NCI-H1930 (cell line): ENCODE measurements at regions not wholly inside any gene's neighbourhood (a gene's known extent, or its start where the extent isn't known, plus 50 kb on each side); places are given as distances from the start of the nearest gene placed in this dataset.
"Not testable (repeated sequence)": the region's sequence is repeated elsewhere in the genome, so short reads cannot be mapped to it uniquely, and the experiment has no call there.

Experiments
- DNase-seq, 2 experiments: peaks; one replicate each; lab custom pipeline; 2025; lab: John Stamatoyannopoulos, UW

DNA sequence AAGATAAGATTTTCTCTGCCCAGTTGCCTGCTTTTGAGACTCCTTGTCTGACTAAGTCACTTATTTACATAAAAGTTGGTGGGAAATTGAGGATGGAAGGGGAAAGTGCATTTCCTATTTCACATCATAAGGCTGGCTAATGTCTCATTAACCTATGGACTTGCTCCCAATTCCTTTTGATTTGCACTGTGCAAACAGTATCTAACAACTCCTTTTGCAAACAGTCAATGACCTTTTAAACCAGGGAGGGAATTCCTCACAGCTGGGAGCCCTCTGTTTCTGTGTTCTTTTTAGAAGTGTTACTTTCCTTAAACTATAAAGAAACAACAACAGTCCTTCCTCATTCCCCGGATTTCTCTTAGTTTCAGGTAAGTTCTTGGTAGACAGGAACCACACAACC lies 272.8 kb downstream of the RND3 start:
- DNase-seq: no peak

DNA sequence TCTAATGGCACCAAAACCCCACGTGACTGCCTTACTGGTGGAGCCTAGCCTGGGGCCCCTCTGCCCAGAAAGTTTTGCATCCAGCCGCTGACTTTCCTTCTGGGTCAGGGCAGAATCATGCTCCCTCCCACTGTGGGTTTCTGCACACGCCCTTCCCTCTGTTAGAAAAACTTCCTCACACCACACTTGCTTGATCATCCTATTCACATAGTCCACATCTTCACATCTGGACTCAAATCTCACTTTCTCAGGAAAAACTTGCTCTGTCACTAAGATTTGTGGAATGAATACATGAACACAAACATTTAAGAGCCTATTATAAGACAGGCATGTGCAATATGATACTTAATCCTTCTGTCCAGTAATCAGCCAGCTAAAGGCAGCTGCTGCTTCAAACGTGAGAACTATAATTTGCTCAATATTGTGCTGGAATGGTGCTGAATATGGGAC lies 274.7 kb downstream of the RND3 start:
- no peak for DNase-seq

DNA sequence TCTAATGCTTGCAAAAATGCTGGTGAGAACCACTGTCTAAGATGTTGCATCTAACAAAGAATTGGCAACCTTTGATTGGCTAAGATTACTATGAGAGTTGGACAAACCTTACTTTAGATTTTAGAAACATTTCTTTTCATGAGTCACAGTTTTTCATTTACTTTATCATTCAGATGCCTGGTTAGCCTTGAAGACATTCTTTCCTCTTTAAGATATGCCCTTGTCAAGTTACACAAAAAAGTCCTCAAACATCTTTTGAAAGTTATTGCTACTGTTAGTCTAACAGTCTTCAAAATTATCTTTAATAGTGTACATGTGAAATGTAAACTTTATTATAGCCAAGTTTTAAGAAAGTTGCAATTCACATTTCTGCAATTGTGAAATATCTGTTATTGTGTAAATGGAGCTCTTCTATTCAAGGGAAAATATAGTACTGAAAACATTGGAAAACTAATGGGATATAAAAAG lies 276.3 kb downstream of the RND3 start:
- DNase-seq: no peak

DNA sequence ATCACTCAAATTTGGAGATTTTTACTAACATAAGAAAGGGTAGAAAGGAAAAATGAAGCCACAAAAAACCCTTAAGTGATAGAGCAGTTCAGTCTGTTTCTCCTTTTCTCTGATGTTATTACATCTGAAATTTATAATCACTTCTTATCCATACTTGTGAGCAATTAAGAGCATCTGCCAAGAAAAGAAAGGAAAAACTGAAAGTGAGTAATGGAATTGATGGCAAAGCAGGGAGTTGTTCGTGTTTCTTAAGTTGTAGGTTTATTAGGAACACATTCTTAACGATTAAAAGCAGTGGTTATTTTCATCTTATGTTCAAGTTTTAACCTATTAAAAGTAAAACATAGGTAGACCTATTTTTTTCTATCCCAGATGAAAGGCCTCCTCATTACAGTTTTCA lies 277.7 kb downstream of the RND3 start:
- DNase-seq: no peak

DNA sequence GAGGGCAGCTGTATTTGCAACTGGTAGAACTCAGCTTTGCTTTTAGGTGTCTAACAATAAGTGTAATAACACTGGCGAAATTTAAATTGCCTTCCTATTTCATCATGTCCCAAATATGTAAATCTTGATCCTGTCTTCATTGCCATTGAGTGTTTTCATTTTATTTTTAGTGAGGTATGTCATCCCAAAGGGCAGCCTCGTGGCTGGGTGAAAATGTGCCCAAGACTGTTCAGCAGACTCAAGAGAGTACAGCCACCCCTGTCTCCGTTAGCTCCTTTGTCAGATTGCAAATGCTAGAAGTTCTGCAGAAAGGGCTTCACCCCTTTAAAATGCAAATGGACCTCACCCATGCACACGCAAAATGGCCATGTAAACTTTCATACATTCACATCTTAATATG lies 278.8 kb downstream of the RND3 start:
- no peak for DNase-seq

DNA sequence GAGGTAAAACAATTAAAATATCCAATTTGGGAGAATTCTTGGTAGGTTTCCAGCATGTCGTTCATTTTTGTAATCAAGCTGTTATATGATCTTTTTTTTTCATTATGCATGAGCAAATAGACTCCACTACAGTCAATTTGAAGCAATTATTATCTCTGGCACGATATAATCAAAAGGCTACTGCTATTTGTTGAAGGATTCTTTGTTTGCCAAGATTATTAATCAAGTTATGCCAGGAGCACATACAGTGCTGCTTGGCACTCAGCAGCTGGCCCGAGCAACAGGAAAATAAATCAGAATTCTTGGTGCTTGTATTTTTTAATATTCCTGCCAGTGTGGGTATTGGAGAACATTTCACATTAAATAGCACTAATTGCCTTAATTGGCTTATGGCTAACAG lies 279.5 kb downstream of the RND3 start:
- peak in 1 of 2 experiments; percentile 29 for DNase-seq

DNA sequence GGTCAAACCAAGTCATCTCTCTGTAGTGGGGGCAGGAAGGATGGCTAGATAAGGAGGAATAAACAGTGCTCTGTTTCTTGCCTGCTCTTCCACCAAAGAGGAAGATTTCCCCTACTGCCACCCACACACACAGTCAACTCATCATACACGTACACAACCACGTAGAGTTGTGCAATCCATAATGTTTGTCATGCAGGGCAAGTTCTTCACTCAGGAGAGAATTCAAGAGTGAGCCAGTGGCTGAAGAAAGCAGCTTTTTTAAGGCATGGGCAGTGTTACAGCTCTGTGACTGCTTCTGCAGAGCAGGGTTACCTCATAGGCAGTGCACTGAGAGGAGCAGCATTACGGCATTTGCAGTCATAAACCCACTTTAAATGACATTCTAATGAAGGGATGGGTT lies 283.0 kb downstream of the RND3 start:
- DNase-seq: no peak

DNA sequence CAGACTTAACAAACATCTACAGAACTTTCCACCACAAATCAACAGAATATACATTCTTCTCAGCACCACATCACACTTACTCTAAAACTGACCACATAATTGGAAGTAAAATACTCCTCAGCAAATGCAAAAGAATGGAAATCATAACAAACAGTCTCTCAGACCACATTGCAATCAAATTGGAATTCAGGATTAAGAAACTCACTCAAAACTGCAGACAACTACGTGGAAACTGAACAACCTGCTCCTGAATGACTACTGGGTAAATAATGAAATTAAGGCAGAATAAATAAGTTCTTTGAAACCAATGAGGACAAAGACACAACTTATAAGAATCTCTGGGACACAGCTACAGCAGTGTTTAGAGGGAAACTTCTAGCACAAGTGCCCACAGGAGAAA lies 292.7 kb downstream of the RND3 start:
- DNase-seq: not testable (repeated sequence)

DNA sequence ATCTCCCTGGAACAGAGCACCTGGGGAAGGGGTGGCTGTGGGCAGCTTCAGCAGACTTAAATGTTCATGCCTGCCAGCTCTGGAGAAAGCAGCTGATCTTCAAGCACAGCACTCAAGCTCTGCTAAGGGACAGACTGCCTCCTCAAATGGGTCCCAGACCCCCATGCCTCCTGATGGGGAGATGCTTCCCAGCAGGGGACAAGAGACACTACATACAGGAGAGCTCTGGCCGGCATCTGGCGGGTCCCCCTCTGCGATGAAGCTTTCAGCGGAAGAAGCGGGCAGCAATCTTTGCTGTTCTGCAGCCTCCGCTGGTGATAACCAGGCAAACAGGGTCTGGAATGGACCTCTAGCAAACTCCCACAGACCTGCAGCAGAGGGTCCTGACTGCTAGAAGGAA lies 294.8 kb downstream of the RND3 start:
- no peak for DNase-seq

DNA sequence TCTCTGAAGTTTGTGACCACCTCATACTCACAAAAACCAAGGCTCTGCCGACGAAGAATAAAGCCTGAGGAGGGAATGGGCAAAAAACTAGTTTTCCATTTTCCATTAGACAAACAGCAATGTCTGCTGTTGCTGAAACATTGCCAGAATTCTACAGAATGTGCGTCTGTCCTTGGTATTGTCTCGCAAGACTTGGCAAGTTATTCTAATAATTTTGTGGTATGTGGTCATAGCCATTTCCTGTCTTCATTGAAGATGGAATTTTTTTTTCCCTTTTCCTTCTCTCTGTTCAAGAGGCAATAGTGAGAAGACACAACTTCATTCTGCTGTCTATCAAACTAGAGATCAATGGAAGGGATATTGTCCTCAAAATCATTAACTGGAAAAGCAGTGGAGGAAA lies 296.1 kb downstream of the RND3 start:
- no peak for DNase-seq

DNA sequence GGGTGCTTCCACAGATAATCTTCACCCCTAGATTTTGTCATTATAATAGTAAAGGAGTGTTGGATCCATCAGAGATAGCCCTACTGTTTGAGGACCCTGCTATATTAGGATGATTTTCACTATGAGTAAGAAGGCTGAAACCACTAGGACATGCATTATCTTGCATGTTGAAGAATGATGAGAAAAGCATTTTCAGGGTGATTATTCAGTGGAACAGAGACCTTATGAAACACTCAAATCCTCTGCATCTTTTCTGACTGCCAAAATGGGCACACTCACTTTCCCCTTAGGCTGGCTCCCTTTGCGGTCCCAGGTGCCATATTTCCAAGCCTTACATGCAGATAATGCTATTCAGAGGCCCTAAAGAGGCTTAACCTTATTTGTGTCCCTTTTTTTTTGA lies 296.9 kb downstream of the RND3 start:
- no peak for DNase-seq

DNA sequence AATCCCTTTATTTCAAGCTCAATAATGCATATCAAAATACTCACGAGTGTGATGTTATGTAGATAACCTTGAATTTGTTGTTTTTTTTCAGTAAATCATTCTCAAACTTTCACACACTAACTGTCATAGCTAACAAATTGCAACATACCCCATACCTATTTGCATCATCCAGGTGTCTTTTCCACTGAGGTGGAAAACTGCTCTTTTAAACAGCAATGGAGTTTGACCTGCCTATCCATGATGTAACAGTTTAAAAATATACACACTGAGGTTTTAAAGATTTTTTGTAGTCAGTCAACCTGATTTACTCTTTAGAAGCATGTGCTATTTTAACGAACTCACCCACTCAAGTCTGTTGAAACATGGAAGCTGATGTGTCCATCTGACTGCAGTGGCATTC lies 298.7 kb downstream of the RND3 start:
- no peak for DNase-seq

DNA sequence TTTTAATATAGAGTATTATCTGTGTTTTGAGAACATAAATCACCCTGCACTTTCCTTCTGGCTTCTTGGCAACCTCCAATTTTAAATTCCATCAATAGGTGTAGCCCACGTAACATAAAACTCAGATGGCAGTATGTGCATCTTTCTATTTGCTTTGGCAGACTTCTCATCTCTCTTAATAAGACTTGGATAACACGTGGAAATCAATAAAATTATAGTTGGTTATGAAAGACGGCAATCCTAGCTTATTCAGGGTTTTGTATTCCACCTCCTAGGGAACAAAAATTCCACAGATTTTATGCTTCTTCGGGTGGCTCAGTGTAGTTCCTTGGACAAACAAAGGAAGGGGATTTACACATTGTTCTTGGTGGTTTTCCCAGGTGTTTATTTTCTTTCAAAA lies 299.3 kb downstream of the RND3 start:
- no peak for DNase-seq

DNA sequence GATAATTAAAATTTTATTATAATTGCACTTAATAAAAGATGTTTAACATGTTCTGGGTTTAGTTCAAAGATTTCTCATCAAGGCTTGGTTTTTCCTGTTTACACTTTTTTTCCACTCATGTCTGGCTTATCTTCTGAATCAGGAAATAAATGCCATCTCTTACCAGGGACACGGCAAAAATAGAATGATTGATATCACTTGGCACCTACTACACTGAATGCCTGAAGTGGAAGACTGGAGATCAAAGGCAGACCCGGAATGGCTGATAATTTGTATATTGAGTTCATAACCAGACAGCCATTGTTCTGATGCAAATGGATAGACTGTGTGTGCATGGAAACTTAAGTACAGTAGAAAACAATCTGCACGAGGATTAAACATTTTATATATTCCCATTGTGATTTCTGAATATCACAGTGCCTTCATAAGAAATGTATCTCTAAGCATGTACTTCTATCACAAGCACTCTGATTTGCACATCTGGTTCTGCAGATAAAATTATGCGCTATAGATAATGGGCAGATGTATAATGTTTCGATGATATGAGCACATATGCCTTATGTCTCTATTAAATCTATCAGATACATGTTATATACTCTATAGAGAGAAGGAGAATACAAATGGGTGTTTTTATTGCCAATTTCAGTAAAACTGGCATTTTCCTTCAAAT lies 304.8 kb downstream of the RND3 start:
- no peak for DNase-seq

DNA sequence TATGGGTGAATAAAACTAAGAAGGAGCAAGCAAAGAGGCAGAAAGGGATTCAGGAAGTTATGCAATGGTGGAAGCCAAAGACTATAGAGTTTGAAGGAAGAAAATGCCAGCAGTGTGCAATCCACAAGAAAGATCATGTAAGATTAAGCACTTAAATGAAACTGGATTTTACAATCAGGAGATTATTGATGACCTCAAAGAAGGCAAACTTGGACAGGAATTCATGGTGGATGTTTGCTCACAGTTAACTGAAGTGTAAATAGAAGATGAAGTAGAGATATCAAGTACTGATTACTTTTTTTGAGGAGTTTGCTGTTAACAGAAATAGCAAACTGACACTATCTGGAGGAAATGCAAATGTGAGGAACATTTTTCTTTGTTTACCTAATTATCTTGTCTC lies 308.9 kb downstream of the RND3 start:
- no peak for DNase-seq

DNA sequence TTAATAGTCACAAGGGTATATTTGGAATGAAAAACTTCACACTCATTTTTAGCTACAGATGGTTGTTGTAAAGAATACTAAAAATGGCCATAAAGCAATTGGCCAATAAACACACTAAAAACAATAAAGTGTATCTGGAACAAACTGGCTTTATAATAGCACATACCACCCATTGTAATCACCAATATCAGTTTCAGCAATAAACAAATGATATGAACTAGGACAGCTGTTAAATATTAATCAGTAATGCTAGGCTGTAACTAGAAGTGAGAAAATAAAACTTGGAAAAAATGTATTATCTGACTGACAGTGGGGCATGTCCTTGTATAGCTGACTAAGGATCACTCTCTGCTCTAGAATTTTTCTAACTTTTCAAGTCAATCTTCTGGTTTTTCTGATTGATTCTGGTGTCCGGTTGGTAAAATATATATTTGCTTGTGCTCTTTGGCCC lies 312.5 kb downstream of the RND3 start:
- DNase-seq: no peak

DNA sequence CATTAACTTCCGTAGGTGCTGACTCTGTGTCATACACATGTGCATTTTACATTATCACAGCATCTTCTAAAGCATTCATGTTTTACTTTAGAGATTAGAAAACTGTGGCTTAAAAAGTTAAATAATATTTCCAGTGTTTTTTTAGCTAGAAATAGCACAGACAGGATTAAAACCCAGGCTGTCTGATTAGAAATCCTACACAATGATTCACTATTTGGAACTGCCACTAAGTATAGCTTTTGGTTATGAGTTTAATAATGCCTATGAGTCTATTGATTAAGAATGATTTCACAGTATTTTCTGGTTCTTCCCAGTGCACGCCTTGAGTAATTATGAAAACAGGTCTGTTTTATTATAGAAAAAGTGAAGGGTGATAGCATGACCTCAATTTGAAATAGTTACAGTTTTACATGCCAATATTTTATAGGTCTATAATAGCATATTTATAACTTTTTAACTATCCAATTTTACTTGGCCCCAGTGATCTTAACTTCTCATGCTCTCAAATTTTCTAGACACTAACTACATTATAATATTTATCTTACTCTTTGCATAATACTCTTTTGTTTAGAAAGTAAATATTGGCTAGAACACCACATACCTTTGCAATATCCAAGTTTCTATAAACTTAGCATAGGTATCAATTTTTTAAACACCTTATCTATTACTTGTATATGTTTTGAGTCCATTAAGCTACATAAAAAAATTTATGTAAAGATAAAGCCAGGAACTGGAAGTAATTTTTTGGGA lies 313.2 kb downstream of the RND3 start:
- DNase-seq: no peak

DNA sequence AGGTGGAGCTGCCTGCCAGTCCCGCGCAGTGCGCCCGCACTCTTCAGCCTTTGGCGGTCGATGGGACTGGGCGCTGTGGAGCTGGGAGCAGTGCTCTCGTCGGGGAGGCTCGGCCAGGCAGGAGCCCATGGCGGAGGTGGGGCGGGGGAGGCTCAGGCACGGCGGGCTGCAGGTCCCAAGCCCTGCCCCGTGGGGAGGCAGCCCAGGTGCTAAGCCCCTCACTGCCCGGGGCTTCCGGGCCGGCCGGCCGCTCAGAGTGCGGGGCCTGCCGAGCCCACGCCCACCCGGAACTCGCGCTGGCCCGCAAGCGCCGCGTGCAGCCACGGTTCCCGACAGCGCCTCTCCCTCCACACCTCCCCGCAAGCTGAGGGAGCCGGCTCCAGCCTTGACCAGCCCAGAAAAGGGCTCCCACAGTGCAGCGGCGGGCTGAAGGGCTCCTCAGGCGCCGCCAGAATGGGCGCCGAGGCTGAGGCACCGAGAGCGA lies 316.4 kb downstream of the RND3 start:
- DNase-seq: no peak

DNA sequence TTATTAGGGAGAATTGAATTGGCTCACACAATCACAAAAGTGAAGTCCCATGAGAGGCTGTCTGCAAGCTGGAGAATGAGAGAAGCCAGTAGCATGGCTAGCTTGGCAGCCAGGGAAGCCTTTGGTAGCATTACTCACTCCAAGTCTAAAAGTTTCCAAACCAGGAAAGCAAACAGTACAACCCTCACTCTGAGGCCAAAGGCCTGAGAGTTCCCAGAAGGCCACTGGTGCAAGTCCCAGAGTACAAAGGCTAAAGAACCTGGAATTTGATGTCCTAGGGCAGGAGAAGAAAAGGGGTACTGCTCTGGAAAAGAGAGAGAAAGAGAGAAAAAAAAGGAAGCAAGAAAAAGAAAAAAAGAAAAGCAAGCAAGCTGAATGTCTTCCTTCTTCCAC lies 318.2 kb downstream of the RND3 start:
- no peak for DNase-seq

DNA sequence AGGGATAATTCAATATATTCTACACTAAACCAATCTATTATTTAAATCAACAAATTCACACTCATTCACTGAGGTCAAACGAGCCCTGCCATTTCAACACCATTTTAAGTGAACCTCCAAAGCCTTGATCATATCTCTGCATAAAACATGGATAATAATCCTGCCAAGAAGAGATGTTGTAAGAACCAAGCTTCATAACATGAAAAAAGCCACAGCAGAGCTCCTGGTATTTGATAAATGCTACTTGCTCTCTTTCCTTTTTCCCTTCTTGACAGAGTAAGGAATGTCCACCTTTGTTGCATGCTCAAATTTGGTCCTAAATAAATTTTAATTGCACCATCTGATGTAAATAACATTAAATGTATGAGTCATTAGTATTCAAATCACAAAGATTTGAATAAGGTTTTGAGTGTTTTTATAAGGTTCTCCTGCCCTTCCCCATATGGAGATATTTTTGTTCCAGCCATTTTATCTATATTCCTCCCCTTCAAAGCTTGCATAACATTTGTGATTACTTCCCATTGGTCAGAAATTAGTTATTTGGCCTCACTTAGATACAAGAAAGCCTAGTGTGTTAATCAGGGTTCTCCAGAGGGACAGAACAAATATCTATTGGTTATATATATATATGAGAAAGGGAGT lies 318.8 kb downstream of the RND3 start:
- DNase-seq: no peak

DNA sequence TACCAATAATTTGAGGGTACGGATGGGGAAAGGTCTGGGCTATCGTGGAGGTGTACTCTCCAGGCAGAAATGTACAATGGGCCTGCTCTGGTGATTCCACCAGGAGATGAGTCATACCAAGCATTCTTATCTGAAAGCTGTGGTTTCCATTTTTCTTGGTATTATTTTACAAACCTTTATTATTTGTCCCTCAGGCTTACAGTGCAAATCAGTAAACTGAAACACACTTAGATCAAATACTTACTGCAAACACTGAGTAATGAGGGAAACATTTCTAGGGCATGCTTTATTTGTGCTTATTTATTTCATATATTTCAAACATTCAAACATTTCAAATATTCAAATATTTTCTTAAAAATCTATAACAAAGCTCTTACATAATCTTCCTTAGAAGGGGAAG lies 319.8 kb downstream of the RND3 start:
- peak in 1 of 2 experiments; percentile 1 for DNase-seq

DNA sequence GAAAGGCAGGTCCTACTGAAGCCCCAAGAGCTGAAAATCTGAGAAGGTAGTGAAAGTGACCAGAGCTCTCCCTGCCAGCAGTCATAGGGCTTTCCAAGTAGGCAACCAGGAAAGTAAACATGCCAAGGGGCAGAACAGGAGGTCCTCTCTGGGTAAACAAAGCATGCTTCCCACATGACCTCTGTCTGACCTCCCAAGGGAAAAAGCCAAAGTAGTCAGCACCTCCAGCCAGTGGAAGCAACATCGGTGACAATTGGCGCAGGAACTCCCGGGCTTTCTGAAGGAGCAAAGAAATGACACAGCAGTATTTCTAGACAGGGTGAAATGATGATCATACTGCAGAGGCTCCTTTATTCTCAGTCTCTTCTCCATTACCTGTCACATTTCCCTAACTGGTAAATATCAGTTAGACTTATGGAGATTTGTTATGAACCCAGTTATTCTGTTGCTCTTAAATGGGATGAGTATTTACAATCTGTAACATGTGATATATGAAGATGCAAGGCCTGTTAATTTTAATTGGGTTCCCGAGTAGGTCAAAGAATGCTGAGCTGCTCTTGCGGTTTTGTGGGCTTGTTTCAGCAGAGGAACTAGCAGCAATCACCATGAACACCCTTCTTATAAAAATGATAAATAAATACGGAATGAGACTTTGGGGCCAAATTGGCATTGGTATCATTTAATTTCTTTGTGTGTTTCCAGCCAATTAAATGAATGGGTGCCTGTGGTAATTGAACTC lies 321.0 kb downstream of the RND3 start:
- DNase-seq: no peak
